ENCODE measurements at regions not wholly inside any gene's neighbourhood (a gene's known extent, or its start where the extent isn't known, plus 50 kb on each side); places are given as distances from the start of the nearest gene placed in this dataset.

GRCh38 chr20:54353292-54353691 lies 122.1 kb upstream of the DOK5 start (continued):
- TF ChIP-seq CTCF (IDR thresholded peaks at IDR 0.05; ENCODE audit: control extremely low read depth in 1 of 3, insufficient read depth in 1 of 3, low read depth in 1 of 3, low read length in 3 of 3) (no peak), RNF2 (IDR thresholded peaks at IDR 0.05; ENCODE audit: borderline replicate concordance, low read depth, low read length, missing control alignments, poor library complexity, severe bottlenecking) (no peak), SRF (IDR thresholded peaks at IDR 0.05; ENCODE audit: low read depth, low read length) (no peak), ATF2 (IDR thresholded peaks at IDR 0.05; ENCODE audit: low read length) (no peak), SP4 (IDR thresholded peaks at IDR 0.05; ENCODE audit: low read length) (no peak)

Measured in H1 (cell line).